ENCODE measurements at regions not wholly inside any gene's neighbourhood (a gene's known extent, or its start where the extent isn't known, plus 50 kb on each side); places are given as distances from the start of the nearest gene placed in this dataset.
"Not testable (repeated sequence)": the region's sequence is repeated elsewhere in the genome, so short reads cannot be mapped to it uniquely, and the experiment has no call there.

- Histone ChIP-seq H3K4me1 (ENCODE audit: control insufficient read depth, insufficient read depth, low read length, poor library complexity, severe bottlenecking) (no peaks in the 10 kb centered on the region), H3K36me3 (ENCODE audit: control insufficient read depth, insufficient read depth, low read length) (no peaks in the 10 kb centered on the region), H3K27ac (ENCODE audit: insufficient read depth, low read length, poor library complexity, severe bottlenecking) (no peak overlapping the region), H3K4me3 (ENCODE audit: insufficient read depth, low read depth, low read length, poor library complexity, severe bottlenecking) (no peak overlapping the region), H3K9me3 (ENCODE audit: control insufficient read depth, low read length) (no peaks in the 10 kb centered on the region), H3K27me3 (replicated peaks; ENCODE audit: control insufficient read depth, insufficient read depth, low read length, poor library complexity, severe bottlenecking) (no peaks in the 10 kb centered on the region)
- no peak for DNase-seq
These were observed 296.4 kb downstream of the HIVEP2 start for GRCh38 chr6:142648526-142648925.

- H3K4me3 ChIP-seq (ENCODE audit: insufficient read depth, low read depth, low read length, poor library complexity, severe bottlenecking); H3K36me3 ChIP-seq (ENCODE audit: control insufficient read depth, insufficient read depth, low read length); H3K9me3 ChIP-seq (ENCODE audit: control insufficient read depth, low read length); H3K4me1 ChIP-seq (ENCODE audit: control insufficient read depth, insufficient read depth, low read length, poor library complexity, severe bottlenecking); H3K27me3 ChIP-seq (replicated peaks; ENCODE audit: control insufficient read depth, insufficient read depth, low read length, poor library complexity, severe bottlenecking); DNase-seq; H3K27ac ChIP-seq (ENCODE audit: insufficient read depth, low read length, poor library complexity, severe bottlenecking): not testable (repeated sequence)
These were observed 295.3 kb downstream of the HIVEP2 start for GRCh38 chr6:142649438-142650234.

DNA sequence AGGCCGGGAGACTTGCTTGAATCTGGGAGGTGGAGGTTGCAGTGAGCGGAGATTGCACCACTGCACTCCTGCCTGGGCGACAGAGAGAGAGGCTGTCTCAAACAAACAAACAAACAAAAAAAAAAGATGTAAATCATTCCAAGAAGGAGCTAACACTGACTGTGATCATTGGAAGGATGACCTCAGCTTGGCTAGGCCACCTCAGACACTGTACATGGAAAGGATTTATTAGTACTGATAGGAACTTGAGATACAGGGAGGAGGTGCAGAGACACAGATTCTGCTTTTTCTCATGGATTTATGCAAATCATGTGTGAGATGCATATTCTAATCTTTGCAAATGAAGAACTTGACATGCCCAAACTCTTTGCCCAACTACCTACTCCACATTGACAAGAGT lies 293.6 kb downstream of the HIVEP2 start:
- Histone ChIP-seq H3K4me3 (ENCODE audit: insufficient read depth, low read depth, low read length, poor library complexity, severe bottlenecking) (no peak overlapping the region), H3K9me3 (ENCODE audit: control insufficient read depth, low read length) (no peaks in the 10 kb centered on the region), H3K4me1 (ENCODE audit: control insufficient read depth, insufficient read depth, low read length, poor library complexity, severe bottlenecking) (no peaks in the 10 kb centered on the region), H3K27me3 (replicated peaks; ENCODE audit: control insufficient read depth, insufficient read depth, low read length, poor library complexity, severe bottlenecking) (no peaks in the 10 kb centered on the region), H3K36me3 (ENCODE audit: control insufficient read depth, insufficient read depth, low read length) (no peaks in the 10 kb centered on the region), H3K27ac (ENCODE audit: insufficient read depth, low read length, poor library complexity, severe bottlenecking) (no peak overlapping the region)
- DNase-seq = no peak

DNA sequence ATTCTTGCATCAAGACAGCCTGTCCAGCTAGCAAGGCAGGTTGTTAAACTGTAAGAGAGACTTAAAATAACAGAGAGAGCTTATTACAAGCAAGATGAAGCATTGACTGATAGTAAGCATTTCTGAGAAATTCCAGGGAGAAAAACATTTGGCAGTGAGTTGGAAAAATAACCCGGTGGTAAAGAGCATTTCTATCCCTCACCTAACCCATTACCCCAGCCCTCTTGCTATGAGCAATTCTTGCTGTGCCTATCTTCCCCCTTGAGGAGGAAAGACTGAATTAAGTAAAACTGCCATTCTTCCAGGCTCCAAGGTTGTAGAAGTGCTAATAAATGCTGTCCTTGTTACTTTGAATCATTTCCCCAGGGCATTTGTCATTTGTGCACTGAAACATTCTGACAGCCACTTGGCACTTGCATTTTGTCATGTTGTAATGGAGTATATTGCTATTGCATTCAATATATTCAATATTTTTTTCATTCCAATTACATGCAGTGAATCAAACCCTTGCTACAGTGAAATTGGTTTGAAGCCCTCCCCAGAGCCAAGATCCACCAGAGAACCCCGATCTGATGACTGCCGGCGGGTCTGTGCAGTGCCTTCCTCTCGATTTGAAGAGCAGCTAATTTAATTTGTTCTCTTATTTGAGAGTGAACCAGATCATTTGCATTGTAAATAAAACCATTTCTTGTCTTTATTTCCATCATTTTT lies 291.1 kb downstream of the HIVEP2 start:
- no peak overlapping the region for H3K4me3 ChIP-seq (ENCODE audit: insufficient read depth, low read depth, low read length, poor library complexity, severe bottlenecking)
- H3K9me3 ChIP-seq (ENCODE audit: control insufficient read depth, low read length) = no peaks in the 10 kb centered on the region
- no peak overlapping the region for H3K27ac ChIP-seq (ENCODE audit: insufficient read depth, low read length, poor library complexity, severe bottlenecking)
- H3K27me3 ChIP-seq (replicated peaks; ENCODE audit: control insufficient read depth, insufficient read depth, low read length, poor library complexity, severe bottlenecking) = no peaks in the 10 kb centered on the region
- no peaks in the 10 kb centered on the region for H3K36me3 ChIP-seq (ENCODE audit: control insufficient read depth, insufficient read depth, low read length)
- no peaks in the 10 kb centered on the region for H3K4me1 ChIP-seq (ENCODE audit: control insufficient read depth, insufficient read depth, low read length, poor library complexity, severe bottlenecking)
- DNase-seq = no peak

DNA sequence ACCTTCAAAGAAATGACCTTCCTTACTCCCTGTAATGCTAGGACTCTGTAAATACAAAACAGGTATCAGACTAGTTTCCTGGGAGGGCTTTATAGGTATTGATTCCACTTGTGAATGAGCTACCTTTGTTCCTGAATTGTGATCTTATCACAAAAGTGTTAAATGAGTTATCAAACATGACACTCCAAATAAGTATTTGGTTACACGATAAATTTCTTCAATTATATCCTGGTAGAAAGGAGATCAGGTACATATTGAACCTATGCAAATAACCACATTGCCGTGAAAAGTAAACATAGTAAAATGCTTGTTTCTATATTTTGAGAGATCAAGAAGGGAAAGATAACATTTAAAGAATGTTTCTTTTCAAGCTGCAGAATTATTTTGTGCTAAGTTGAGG lies 285.3 kb downstream of the HIVEP2 start:
- Histone ChIP-seq H3K4me1 (ENCODE audit: control insufficient read depth, insufficient read depth, low read length, poor library complexity, severe bottlenecking) (no peaks in the 10 kb centered on the region), H3K36me3 (ENCODE audit: control insufficient read depth, insufficient read depth, low read length) (no peaks in the 10 kb centered on the region), H3K27ac (ENCODE audit: insufficient read depth, low read length, poor library complexity, severe bottlenecking) (no peak overlapping the region), H3K9me3 (ENCODE audit: control insufficient read depth, low read length) (no peaks in the 10 kb centered on the region), H3K4me3 (ENCODE audit: insufficient read depth, low read depth, low read length, poor library complexity, severe bottlenecking) (no peak overlapping the region), H3K27me3 (replicated peaks; ENCODE audit: control insufficient read depth, insufficient read depth, low read length, poor library complexity, severe bottlenecking) (no peaks in the 10 kb centered on the region)
- no peak for DNase-seq

GRCh38 chr6:142665393-142665792 lies 279.6 kb downstream of the HIVEP2 start:
- Histone ChIP-seq H3K9me3 (ENCODE audit: control insufficient read depth, low read length) (no peaks in the 10 kb centered on the region), H3K27me3 (replicated peaks; ENCODE audit: control insufficient read depth, insufficient read depth, low read length, poor library complexity, severe bottlenecking) (no peaks in the 10 kb centered on the region), H3K36me3 (ENCODE audit: control insufficient read depth, insufficient read depth, low read length) (no peaks in the 10 kb centered on the region), H3K4me1 (ENCODE audit: control insufficient read depth, insufficient read depth, low read length, poor library complexity, severe bottlenecking) (no peaks in the 10 kb centered on the region), H3K4me3 (ENCODE audit: insufficient read depth, low read depth, low read length, poor library complexity, severe bottlenecking) (no peak overlapping the region), H3K27ac (ENCODE audit: insufficient read depth, low read length, poor library complexity, severe bottlenecking) (no peak overlapping the region)
- no peak for DNase-seq

GRCh38 chr6:142666599-142667185 lies 278.3 kb downstream of the HIVEP2 start:
- no peak for DNase-seq
- Histone ChIP-seq H3K27ac (ENCODE audit: insufficient read depth, low read length, poor library complexity, severe bottlenecking) (no peak overlapping the region), H3K4me1 (ENCODE audit: control insufficient read depth, insufficient read depth, low read length, poor library complexity, severe bottlenecking) (no peaks in the 10 kb centered on the region), H3K9me3 (ENCODE audit: control insufficient read depth, low read length) (no peaks in the 10 kb centered on the region), H3K36me3 (ENCODE audit: control insufficient read depth, insufficient read depth, low read length) (no peaks in the 10 kb centered on the region), H3K4me3 (ENCODE audit: insufficient read depth, low read depth, low read length, poor library complexity, severe bottlenecking) (no peak overlapping the region), H3K27me3 (replicated peaks; ENCODE audit: control insufficient read depth, insufficient read depth, low read length, poor library complexity, severe bottlenecking) (no peaks in the 10 kb centered on the region)

DNA sequence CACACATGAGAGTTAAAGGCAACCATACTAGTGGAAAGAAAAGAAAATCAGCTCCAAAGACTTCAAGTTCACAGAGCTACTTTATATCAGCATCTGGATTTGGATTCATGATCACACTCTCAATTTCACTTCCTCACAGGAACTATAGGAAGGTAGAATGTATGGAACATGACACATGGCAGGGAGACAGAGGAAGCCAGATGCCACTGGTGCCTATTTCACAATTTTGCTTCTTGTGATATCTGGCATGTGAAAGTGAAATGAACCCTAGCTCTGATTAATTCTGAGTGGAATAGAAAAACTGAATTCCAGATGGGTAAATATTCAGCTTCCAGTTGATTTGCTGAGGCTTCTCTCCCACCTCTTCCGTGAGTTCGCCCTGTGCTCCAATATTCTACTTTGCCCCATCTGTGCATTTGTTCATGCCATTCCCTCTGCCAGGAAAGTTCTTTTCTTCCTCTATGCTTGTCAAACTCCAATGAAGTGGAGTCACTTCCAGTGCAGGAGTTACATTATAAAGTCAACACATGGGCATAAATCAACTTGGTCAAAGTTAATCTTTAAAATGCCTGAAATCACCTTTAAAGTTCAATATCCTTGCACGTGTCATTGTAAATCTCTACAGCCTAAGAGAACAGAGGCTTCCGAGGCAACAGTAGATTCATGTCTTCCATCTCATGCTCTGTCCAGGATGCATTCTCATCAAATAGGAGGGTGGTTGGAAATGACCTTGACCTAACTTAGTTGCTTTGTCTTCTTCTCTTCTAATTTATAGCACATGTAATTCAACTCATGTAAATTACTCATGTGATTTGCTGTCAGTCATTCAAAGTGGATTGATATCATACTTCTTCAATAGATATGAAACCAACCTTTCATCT lies 275.3 kb downstream of the HIVEP2 start:
- DNase-seq = no peak
- Histone ChIP-seq H3K4me1 (ENCODE audit: control insufficient read depth, insufficient read depth, low read length, poor library complexity, severe bottlenecking) (no peaks in the 10 kb centered on the region), H3K27me3 (replicated peaks; ENCODE audit: control insufficient read depth, insufficient read depth, low read length, poor library complexity, severe bottlenecking) (no peaks in the 10 kb centered on the region), H3K4me3 (ENCODE audit: insufficient read depth, low read depth, low read length, poor library complexity, severe bottlenecking) (no peak overlapping the region), H3K9me3 (ENCODE audit: control insufficient read depth, low read length) (no peaks in the 10 kb centered on the region), H3K27ac (ENCODE audit: insufficient read depth, low read length, poor library complexity, severe bottlenecking) (no peak overlapping the region), H3K36me3 (ENCODE audit: control insufficient read depth, insufficient read depth, low read length) (no peaks in the 10 kb centered on the region)

DNA sequence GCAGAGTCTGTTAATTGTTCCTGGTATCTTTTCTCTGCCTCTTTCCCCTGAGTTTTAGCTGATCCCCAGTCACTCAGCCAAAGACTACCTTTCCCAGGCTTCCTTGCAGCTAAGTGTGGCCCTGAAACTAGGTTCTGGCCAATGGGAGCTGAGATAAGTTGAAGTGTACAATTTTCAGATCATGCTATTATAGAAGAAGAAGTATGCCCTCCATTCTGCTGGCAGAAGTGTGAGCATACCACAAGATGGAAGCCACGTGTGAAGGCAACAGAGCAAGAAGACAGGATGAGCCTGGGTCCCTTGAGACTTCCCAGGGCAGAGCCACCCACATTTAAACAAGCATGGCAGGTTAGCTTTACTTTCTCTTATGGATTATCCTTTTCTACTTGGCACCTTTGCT lies 273.2 kb downstream of the HIVEP2 start:
- H3K4me3 ChIP-seq (ENCODE audit: insufficient read depth, low read depth, low read length, poor library complexity, severe bottlenecking) = no peak overlapping the region
- H3K27me3 ChIP-seq (replicated peaks; ENCODE audit: control insufficient read depth, insufficient read depth, low read length, poor library complexity, severe bottlenecking) = no peaks in the 10 kb centered on the region
- no peak overlapping the region for H3K27ac ChIP-seq (ENCODE audit: insufficient read depth, low read length, poor library complexity, severe bottlenecking)
- H3K36me3 ChIP-seq (ENCODE audit: control insufficient read depth, insufficient read depth, low read length) = no peaks in the 10 kb centered on the region
- H3K9me3 ChIP-seq (ENCODE audit: control insufficient read depth, low read length) = no peaks in the 10 kb centered on the region
- no peak for DNase-seq
- H3K4me1 ChIP-seq (ENCODE audit: control insufficient read depth, insufficient read depth, low read length, poor library complexity, severe bottlenecking) = no peaks in the 10 kb centered on the region

Measured in effector memory CD4-positive, alpha-beta T cell (primary cell).